H1 (cell line): ENCODE measurements at regions not wholly inside any gene's neighbourhood (a gene's known extent, or its start where the extent isn't known, plus 50 kb on each side); places are given as distances from the start of the nearest gene placed in this dataset.

ENCODE experiments used
- CBX5 ChIP-seq: fragments of 300-800, 300-1000 bp; sonication (generic); IDR thresholded peaks from 2 replicates; pipeline ENCODE4 v1.7.1; 2016; ENCODE audit warnings: antibody characterized with exemption, low read length, low read depth
- CTCF ChIP-seq, 3 experiments: IDR thresholded peaks; 1 replicate in 2 of 3; 2 replicates in 1 of 3; pipeline versions ENCODE4 v1.5.1 to v1.6.1; 2011; ENCODE audit warnings: low read length in 3 of 3, mild to moderate bottlenecking in 3 of 3, inconsistent platforms in 2 of 3, low read depth in 1 of 3, moderate library complexity in 1 of 3; ENCODE audit not compliant: insufficient read depth in 1 of 3; ENCODE audit errors: control extremely low read depth in 1 of 3
- EP300 ChIP-seq, 2 experiments: IDR thresholded peaks; 1 replicate in 1 of 2; 2 replicates in 1 of 2; pipeline ENCODE4 v1.6.1; 2011 to 2012; ENCODE audit warnings: low read depth in 2 of 2, low read length in 2 of 2, mild to moderate bottlenecking in 2 of 2, borderline replicate concordance in 1 of 2, inconsistent platforms in 1 of 2, moderate library complexity in 1 of 2
- EZH2 ChIP-seq: fragments of 200-600 bp; sonication (generic); IDR thresholded peaks from 2 replicates; pipeline ENCODE4 v1.7.1; 2012; ENCODE audit warnings: low read depth, mild to moderate bottlenecking, moderate library complexity, low read length, inconsistent platforms; ENCODE audit not compliant: severe bottlenecking
- HDAC2 ChIP-seq, 2 experiments: fragments of 300-600 bp in 1 of 2; sonication (generic) in 1 of 2; IDR thresholded peaks; 2 replicates each; pipeline ENCODE4 v1.6.1; 2011 to 2012; ENCODE audit warnings: low read depth in 2 of 2, low read length in 2 of 2, mild to moderate bottlenecking in 2 of 2, moderate library complexity in 2 of 2, borderline replicate concordance in 1 of 2, inconsistent platforms in 1 of 2
- JUND ChIP-seq: IDR thresholded peaks from 2 replicates; pipeline ENCODE4 v1.6.1; 2011; ENCODE audit warnings: mild to moderate bottlenecking, improper control_type of control experiment, low read length
- MAX ChIP-seq: IDR thresholded peaks from 2 replicates; pipeline ENCODE4 v1.6.1; 2012; ENCODE audit warnings: inconsistent platforms
- POLR2A ChIP-seq, 2 experiments: IDR thresholded peaks; 1 replicate in 1 of 2; 2 replicates in 1 of 2; pipeline ENCODE4 v1.6.1; 2011; ENCODE audit warnings: low read depth in 2 of 2, low read length in 2 of 2, mild to moderate bottlenecking in 2 of 2; ENCODE audit errors: control extremely low read depth in 1 of 2
- RAD21 ChIP-seq, 2 experiments: IDR thresholded peaks in 1 of 2; conservative IDR thresholded peaks in 1 of 2; 2 replicates each; pipeline ENCODE4 v1.6.1; 2011; ENCODE audit warnings: low read depth in 2 of 2, low read length in 2 of 2, improper control_type of control experiment in 1 of 2, inconsistent platforms in 1 of 2, mild to moderate bottlenecking in 1 of 2, moderate library complexity in 1 of 2
- SP1 ChIP-seq: IDR thresholded peaks from 2 replicates; pipeline ENCODE4 v1.6.1; 2011; ENCODE audit warnings: low read depth, low read length
- SP4 ChIP-seq: IDR thresholded peaks from 2 replicates; pipeline ENCODE4 v1.6.1; 2012; ENCODE audit warnings: low read length, inconsistent platforms
- USF2 ChIP-seq: IDR thresholded peaks from 2 replicates; pipeline ENCODE4 v1.6.1; 2011; ENCODE audit warnings: low read length, improper control_type of control experiment

GRCh38 chr2:143965493-143966164 is 554.3 kb downstream of the ZEB2 start:
- TF ChIP-seq CBX5, result no peak
- TF ChIP-seq CTCF (IDR thresholded peaks at IDR 0.05; ENCODE audit: control extremely low read depth in 1 of 3, insufficient read depth in 1 of 3, low read depth in 1 of 3, low read length in 3 of 3), result no peak
- no peak for TF ChIP-seq USF2
- no peak for TF ChIP-seq POLR2A (IDR thresholded peaks at IDR 0.05; ENCODE audit: control extremely low read depth in 1 of 2, low read depth in 2 of 2, low read length in 2 of 2)
- TF ChIP-seq SP1, result no peak
- no peak for TF ChIP-seq SP4
- TF ChIP-seq EP300 (IDR thresholded peaks at IDR 0.05; ENCODE audit: borderline replicate concordance in 1 of 2, low read depth in 2 of 2, low read length in 2 of 2), result no peak
- no peak for TF ChIP-seq MAX
- no peak for TF ChIP-seq RAD21 (IDR thresholded peaks at IDR 0.05 in 1 of 2, conservative IDR thresholded peaks at IDR 0.05 in 1 of 2; ENCODE audit: low read depth in 2 of 2, low read length in 2 of 2)
- no peak for TF ChIP-seq JUND
- no peak for TF ChIP-seq EZH2
- no peak for TF ChIP-seq HDAC2 (IDR thresholded peaks at IDR 0.05; ENCODE audit: borderline replicate concordance in 1 of 2, low read depth in 2 of 2, low read length in 2 of 2)
